Effector CD4-positive, alpha-beta T cell (primary cell): ENCODE measurements at regions not wholly inside any gene's neighbourhood (a gene's known extent, or its start where the extent isn't known, plus 50 kb on each side); places are given as distances from the start of the nearest gene placed in this dataset.
A peak's percentile ranks its signal among the peaks of the same experiment; 100 is the strongest.

Experiments used
- DNase-seq: peaks from one replicate; pipeline ENCODE4 v3.0.0-alpha.2; 2020

GRCh38 chr2:204110338-204110741, 173.8 kb downstream of the ICOS start:
- peak; percentile 22 for DNase-seq

GRCh38 chr2:204110751-204111516, 174.4 kb downstream of the ICOS start:
- no peak for DNase-seq

- DNase-seq = no peak
These were observed 175.7 kb downstream of the ICOS start for GRCh38 chr2:204112084-204112770.

GRCh38 chr2:204114295-204115136, 178.0 kb downstream of the ICOS start:
- DNase-seq = no peak

- DNase-seq = no peak
These were observed 178.8 kb downstream of the ICOS start for GRCh38 chr2:204115137-204116056.

- DNase-seq = no peak
These were observed 179.7 kb downstream of the ICOS start for GRCh38 chr2:204116159-204116792.

- DNase-seq = no peak
These were observed 185.9 kb downstream of the ICOS start for GRCh38 chr2:204122425-204122824.

- DNase-seq = no peak
These were observed 187.7 kb downstream of the ICOS start for GRCh38 chr2:204124140-204124750.

GRCh38 chr2:204126705-204127104, 190.1 kb downstream of the ICOS start:
- no peak for DNase-seq

GRCh38 chr2:204127238-204127637, 190.7 kb downstream of the ICOS start:
- no peak for DNase-seq

GRCh38 chr2:204129591-204130294, 193.2 kb downstream of the ICOS start:
- DNase-seq = no peak

- DNase-seq = no peak
These were observed 195.1 kb downstream of the ICOS start for GRCh38 chr2:204131621-204132020.

- DNase-seq = no peak
These were observed 196.9 kb downstream of the ICOS start for GRCh38 chr2:204133476-204133875.

GRCh38 chr2:204134421-204134820, 197.9 kb downstream of the ICOS start:
- DNase-seq = no peak

GRCh38 chr2:204135752-204136151, 199.2 kb downstream of the ICOS start:
- DNase-seq = no peak

GRCh38 chr2:204138206-204138605, 201.6 kb downstream of the ICOS start:
- no peak for DNase-seq

- no peak for DNase-seq
These were observed 203.7 kb downstream of the ICOS start for GRCh38 chr2:204140246-204140645.

- no peak for DNase-seq
These were observed 206.9 kb downstream of the ICOS start for GRCh38 chr2:204143216-204144014.

GRCh38 chr2:204144492-204144891, 207.9 kb downstream of the ICOS start:
- DNase-seq = no peak

GRCh38 chr2:204145263-204145751, 208.7 kb downstream of the ICOS start:
- DNase-seq = peak; percentile 60
